Mesothelial cell of epicardium (in vitro differentiated cells): ENCODE measurements at regions not wholly inside any gene's neighbourhood (a gene's known extent, or its start where the extent isn't known, plus 50 kb on each side); places are given as distances from the start of the nearest gene placed in this dataset.

Experiments
- DNase-seq, 2 experiments: peaks; one replicate each; pipeline ENCODE4 v3.0.0; 2021; ENCODE audit warnings: low spot score in 2 of 2; ENCODE audit not compliant: unreplicated experiment in 2 of 2
- H3K27ac Mint-ChIP-seq: 2 replicates; pipeline ENCODE4 v1.8.0; 2021; ENCODE audit warnings: mixed read lengths
- H3K27me3 Mint-ChIP-seq: 2 replicates; pipeline ENCODE4 v1.8.0; 2021; ENCODE audit warnings: low read depth, mixed read lengths
- H3K36me3 Mint-ChIP-seq: 2 replicates; pipeline ENCODE4 v1.8.0; 2021; ENCODE audit warnings: mixed read lengths
- H3K4me1 Mint-ChIP-seq: 2 replicates; pipeline ENCODE4 v1.8.0; 2021; ENCODE audit warnings: mixed read lengths
- H3K4me3 Mint-ChIP-seq: 2 replicates; pipeline ENCODE4 v1.8.0; 2021; ENCODE audit warnings: mild to moderate bottlenecking, moderate library complexity, mixed read lengths
- H3K9me3 Mint-ChIP-seq: 2 replicates; pipeline ENCODE4 v1.8.0; 2021; ENCODE audit warnings: mixed read lengths
- TF ChIP-seq, protein P1 (sequence below): fragments of 200-600 bp; sonication (generic); IDR thresholded peaks from one replicate; pipeline ENCODE4 v1.5.0; 2021; ENCODE audit warnings: antibody characterized with exemption; ENCODE audit not compliant: unreplicated experiment

DNA sequence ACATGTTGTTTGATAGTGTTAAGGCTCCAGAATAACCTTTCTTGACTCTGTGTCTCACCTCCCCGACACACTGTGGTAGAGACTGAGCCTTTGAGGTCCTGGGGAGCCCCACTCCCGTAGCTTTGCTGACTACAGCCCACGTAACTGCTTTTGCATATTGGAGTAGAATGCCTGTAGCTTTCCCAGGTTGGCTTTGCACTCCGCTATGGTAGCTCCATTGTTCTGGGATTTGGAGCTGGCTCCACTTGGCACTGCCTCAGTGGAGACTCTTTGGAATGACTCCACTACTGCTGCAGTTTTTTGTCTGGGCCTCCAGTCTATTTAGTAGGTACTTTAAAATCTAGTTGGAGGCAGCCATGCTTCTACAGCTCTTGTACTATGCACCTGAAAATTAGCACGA lies 56.2 kb upstream of the ANXA1 start:
- H3K4me1 Mint-ChIP-seq: peaks cover 24% of the 10 kb centered on the region
- no peaks in the 10 kb centered on the region for H3K36me3 Mint-ChIP-seq
- H3K4me3 Mint-ChIP-seq: no peak overlapping the region
- H3K27me3 Mint-ChIP-seq: no peaks in the 10 kb centered on the region
- no peak for DNase-seq
- TF ChIP-seq, protein P1, sequence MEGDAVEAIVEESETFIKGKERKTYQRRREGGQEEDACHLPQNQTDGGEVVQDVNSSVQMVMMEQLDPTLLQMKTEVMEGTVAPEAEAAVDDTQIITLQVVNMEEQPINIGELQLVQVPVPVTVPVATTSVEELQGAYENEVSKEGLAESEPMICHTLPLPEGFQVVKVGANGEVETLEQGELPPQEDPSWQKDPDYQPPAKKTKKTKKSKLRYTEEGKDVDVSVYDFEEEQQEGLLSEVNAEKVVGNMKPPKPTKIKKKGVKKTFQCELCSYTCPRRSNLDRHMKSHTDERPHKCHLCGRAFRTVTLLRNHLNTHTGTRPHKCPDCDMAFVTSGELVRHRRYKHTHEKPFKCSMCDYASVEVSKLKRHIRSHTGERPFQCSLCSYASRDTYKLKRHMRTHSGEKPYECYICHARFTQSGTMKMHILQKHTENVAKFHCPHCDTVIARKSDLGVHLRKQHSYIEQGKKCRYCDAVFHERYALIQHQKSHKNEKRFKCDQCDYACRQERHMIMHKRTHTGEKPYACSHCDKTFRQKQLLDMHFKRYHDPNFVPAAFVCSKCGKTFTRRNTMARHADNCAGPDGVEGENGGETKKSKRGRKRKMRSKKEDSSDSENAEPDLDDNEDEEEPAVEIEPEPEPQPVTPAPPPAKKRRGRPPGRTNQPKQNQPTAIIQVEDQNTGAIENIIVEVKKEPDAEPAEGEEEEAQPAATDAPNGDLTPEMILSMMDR: no peak
- no peak overlapping the region for H3K27ac Mint-ChIP-seq
- no peaks in the 10 kb centered on the region for H3K9me3 Mint-ChIP-seq

DNA sequence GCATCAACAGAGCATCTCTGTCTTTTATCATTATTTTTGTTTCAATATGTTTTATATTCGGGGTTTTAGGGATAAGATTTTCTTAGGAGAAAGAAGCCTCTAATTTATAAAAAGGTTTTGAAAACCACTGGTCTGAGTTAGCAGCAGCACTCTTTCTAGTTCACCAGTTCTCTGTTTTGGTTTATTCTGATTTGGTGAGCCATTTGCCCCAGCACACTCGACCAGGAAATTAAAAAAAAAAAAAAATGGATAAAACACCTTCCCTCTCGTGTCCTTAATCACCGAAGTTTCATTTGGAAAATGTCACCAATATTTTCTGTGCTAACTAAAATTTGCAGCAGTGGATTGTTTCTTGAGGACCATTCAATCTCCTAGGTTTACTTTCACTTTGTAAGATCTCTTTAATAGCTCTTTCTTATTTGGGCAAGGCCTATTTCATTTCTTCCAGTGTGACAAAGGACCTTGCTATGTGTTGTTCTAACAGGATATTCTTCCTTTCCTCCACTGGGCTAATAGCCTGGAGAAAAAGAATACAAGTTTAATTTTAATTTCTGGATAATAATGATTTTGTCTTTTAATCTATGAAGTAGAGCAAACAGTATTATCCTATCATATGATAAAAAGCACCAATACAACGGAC lies 57.8 kb upstream of the ANXA1 start:
- peaks cover 10% of the 10 kb centered on the region for H3K4me1 Mint-ChIP-seq
- no peaks in the 10 kb centered on the region for H3K36me3 Mint-ChIP-seq
- TF ChIP-seq, protein P1: no peak
- no peak for DNase-seq
- H3K27ac Mint-ChIP-seq: no peak overlapping the region
- H3K4me3 Mint-ChIP-seq: no peak overlapping the region
- no peaks in the 10 kb centered on the region for H3K9me3 Mint-ChIP-seq
- H3K27me3 Mint-ChIP-seq: no peaks in the 10 kb centered on the region

DNA sequence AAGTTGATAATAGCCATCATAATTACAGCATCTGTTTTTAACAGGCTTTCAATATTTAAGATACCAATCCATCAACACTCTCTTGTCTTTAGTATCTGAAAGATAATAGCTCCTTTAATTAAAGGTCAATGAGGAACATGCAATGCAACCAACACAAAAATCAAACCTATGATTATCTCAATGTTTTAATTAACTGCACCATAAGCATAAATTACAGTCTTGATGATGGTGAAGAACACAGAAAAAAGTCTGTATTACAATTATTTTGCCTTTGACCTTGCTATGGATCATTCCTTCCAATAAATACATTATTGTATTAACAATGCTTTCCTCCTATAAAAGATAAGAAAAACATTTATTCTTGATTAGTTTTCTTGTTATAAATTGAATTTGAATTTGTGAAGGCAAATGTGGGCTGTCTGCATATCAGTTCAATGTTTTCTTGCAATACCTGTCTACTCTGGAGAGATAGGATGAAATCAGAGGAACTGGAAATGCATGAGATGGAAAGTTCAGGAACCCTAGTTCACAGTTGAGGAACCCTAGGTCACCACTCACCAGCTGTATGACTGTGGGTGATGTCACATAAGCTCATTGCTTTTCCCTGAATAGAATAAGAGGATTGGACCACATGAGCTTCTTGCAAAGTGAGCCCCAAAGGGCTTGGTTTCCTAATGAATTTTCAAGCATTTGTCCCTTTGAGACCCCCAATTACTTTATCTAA lies 58.5 kb upstream of the ANXA1 start:
- Mint-ChIP-seq H3K4me1 (peaks cover 8% of the 10 kb centered on the region), H3K27ac (no peak overlapping the region), H3K36me3 (no peaks in the 10 kb centered on the region), H3K9me3 (no peaks in the 10 kb centered on the region), H3K4me3 (no peak overlapping the region), H3K27me3 (no peaks in the 10 kb centered on the region)
- no peak for DNase-seq
- TF ChIP-seq, protein P1: no peak

DNA sequence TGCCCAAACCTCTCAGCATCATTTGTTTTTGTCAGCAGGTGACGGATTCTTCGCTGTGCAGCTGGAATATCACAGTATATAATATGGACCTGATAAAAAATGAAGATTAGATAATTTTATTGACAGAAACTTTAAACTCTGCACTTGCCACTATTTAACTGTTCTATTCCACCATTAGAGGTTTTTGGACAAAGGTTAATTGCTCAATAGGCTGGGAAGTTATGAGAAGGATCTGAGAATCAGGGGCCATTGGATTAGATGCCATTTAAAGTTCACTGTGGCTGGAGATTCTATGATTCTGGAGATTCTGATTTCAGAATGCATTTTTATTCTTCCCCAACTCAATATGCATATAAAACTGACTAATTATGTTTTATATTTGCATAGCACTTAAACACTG lies 59.8 kb upstream of the ANXA1 start:
- H3K9me3 Mint-ChIP-seq: no peaks in the 10 kb centered on the region
- H3K4me1 Mint-ChIP-seq: no peaks in the 10 kb centered on the region
- TF ChIP-seq, protein P1: no peak
- no peak overlapping the region for H3K27ac Mint-ChIP-seq
- DNase-seq: no peak
- H3K4me3 Mint-ChIP-seq: no peak overlapping the region
- no peaks in the 10 kb centered on the region for H3K27me3 Mint-ChIP-seq
- no peaks in the 10 kb centered on the region for H3K36me3 Mint-ChIP-seq

DNA sequence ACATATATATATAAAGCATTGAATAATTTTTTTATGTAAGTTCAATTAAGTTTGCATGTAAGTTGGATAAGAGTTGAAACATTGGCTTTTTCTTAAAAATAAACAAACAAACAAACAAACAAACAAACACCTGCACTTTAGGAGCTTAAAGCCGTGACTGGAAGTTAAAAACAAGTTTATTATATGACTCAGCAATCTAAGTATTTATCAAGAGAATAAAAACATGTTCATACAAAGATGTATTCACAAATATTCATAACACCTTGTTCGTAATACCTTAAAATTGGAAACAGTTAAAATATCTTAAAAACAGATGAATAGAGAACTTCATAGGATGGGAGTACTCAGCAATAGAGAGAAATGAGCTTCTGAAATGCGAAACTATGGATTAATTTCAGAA lies 61.5 kb upstream of the ANXA1 start:
- no peaks in the 10 kb centered on the region for H3K9me3 Mint-ChIP-seq
- no peaks in the 10 kb centered on the region for H3K27me3 Mint-ChIP-seq
- H3K27ac Mint-ChIP-seq: no peak overlapping the region
- no peaks in the 10 kb centered on the region for H3K36me3 Mint-ChIP-seq
- no peak overlapping the region for H3K4me3 Mint-ChIP-seq
- no peaks in the 10 kb centered on the region for H3K4me1 Mint-ChIP-seq
- no peak for DNase-seq
- TF ChIP-seq, protein P1: no peak
